K562 (cell line): ENCODE measurements at regions not wholly inside any gene's neighbourhood (a gene's known extent, or its start where the extent isn't known, plus 50 kb on each side); places are given as distances from the start of the nearest gene placed in this dataset.

Source experiments
- BCOR ChIP-seq: fragments of 450-650 bp; IDR thresholded peaks from 2 replicates; pipeline ENCODE4 v1.6.1; 2016
- POLR2AphosphoS5 ChIP-seq: IDR thresholded peaks from 2 replicates; pipeline ENCODE4 v1.6.1; 2011; ENCODE audit warnings: mild to moderate bottlenecking, low read depth, low read length, moderate library complexity; ENCODE audit not compliant: control insufficient read depth, insufficient read depth
- RNF2 ChIP-seq: sonication (generic); IDR thresholded peaks from 2 replicates; pipeline ENCODE4 v1.6.1; 2016
- TAF1 ChIP-seq: IDR thresholded peaks from 2 replicates; pipeline ENCODE4 v1.6.1; 2011; ENCODE audit warnings: mild to moderate bottlenecking, low read length, moderate library complexity; ENCODE audit not compliant: insufficient read depth, control insufficient read depth, severe bottlenecking; ENCODE audit errors: extremely low read depth
- TCF3 ChIP-seq: sonication (generic); formaldehyde crosslinking; IDR thresholded peaks from 2 replicates; pipeline ENCODE4 v1.4.0; 2020; ENCODE audit warnings: mild to moderate bottlenecking, missing genetic modification reagents
- THRA ChIP-seq: fragments of 450-650 bp; IDR thresholded peaks from 2 replicates; pipeline ENCODE4 v1.6.1; 2017; ENCODE audit warnings: mild to moderate bottlenecking, moderate library complexity
- TF ChIP-seq, protein P1 (sequence below): fragments of 450-650 bp; formaldehyde crosslinking; IDR thresholded peaks from 2 replicates; pipeline ENCODE4 v1.4.0; 2020; ENCODE audit warnings: mild to moderate bottlenecking, moderate library complexity

GRCh38 chr12:91914701-91915100 is 230.9 kb downstream of the BTG1 start:
- TF ChIP-seq POLR2AphosphoS5 (no peak), THRA (no peak), TCF3 (CRISPR knock-in tag) (no peak), BCOR (no peak), TAF1 (no peak), RNF2 (no peak)
- TF ChIP-seq, protein P1, sequence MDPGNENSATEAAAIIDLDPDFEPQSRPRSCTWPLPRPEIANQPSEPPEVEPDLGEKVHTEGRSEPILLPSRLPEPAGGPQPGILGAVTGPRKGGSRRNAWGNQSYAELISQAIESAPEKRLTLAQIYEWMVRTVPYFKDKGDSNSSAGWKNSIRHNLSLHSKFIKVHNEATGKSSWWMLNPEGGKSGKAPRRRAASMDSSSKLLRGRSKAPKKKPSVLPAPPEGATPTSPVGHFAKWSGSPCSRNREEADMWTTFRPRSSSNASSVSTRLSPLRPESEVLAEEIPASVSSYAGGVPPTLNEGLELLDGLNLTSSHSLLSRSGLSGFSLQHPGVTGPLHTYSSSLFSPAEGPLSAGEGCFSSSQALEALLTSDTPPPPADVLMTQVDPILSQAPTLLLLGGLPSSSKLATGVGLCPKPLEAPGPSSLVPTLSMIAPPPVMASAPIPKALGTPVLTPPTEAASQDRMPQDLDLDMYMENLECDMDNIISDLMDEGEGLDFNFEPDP, result no peak
